ENCODE measurements at regions not wholly inside any gene's neighbourhood (a gene's known extent, or its start where the extent isn't known, plus 50 kb on each side); places are given as distances from the start of the nearest gene placed in this dataset.
A peak's percentile ranks its signal among the peaks of the same experiment; 100 is the strongest.

DNA sequence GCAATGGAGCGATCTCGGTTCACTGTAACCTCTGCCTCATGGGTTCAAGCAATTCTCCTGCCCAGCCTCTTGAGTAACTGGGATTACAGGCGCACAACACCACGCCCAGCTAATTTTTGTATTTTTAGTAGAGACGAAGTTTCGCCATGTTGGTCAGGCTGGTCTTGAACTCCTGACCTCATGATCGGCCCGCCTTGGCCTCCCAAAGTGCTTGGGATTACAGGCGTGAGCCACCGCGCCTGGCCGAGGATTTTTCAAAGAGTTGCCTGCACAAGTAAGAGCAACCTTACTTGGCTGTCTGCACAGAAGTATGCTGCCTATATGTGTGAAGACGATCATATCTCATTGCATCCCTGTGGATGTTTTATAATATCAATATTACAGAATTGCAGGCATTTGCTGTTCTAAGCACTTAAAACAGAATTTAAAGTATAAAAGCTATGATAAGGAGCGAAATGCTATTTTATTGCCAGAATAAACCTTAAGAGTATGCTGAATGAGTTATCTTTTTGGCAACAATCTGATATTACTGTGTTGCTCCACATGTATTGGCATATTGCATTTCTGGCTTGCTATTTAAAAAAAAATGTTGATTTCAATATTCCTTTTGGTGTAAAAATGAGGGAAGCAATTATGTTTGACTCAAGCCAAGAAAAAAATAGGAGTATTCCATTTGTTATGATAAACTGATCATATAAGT is 379.4 kb upstream of the SEMA3D start:
- H3K4me3 ChIP-seq (ENCODE audit: low read depth, low read length), result no peak overlapping the region
- TF ChIP-seq, protein P1, sequence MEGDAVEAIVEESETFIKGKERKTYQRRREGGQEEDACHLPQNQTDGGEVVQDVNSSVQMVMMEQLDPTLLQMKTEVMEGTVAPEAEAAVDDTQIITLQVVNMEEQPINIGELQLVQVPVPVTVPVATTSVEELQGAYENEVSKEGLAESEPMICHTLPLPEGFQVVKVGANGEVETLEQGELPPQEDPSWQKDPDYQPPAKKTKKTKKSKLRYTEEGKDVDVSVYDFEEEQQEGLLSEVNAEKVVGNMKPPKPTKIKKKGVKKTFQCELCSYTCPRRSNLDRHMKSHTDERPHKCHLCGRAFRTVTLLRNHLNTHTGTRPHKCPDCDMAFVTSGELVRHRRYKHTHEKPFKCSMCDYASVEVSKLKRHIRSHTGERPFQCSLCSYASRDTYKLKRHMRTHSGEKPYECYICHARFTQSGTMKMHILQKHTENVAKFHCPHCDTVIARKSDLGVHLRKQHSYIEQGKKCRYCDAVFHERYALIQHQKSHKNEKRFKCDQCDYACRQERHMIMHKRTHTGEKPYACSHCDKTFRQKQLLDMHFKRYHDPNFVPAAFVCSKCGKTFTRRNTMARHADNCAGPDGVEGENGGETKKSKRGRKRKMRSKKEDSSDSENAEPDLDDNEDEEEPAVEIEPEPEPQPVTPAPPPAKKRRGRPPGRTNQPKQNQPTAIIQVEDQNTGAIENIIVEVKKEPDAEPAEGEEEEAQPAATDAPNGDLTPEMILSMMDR (conservative IDR thresholded peaks at IDR 0.05; ENCODE audit: low read depth, low read length), result no peak
- DNase-seq (ENCODE audit: low read depth), result no peak

DNA sequence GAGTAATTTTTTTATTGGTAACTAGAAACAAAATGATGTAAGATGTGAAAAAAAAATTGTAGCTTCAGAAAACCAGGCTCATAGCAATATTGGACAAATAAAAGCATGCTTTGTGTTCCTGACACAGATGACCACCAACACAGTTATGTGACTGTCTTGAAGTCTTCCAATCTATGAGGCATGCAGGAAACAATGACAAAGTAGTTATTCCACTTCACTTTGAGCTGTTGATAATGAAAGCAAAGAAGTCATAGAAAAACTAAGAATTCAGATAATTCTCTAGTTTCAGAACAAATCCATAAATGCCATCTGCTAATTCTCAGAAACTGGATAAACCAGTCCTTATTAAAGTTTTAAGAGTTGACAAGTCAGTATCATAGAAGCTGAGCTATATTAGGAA is 378.4 kb upstream of the SEMA3D start:
- TF ChIP-seq, protein P1 (conservative IDR thresholded peaks at IDR 0.05; ENCODE audit: low read depth, low read length), result no peak
- no peak overlapping the region for H3K4me3 ChIP-seq (ENCODE audit: low read depth, low read length)
- DNase-seq (ENCODE audit: low read depth), result no peak

DNA sequence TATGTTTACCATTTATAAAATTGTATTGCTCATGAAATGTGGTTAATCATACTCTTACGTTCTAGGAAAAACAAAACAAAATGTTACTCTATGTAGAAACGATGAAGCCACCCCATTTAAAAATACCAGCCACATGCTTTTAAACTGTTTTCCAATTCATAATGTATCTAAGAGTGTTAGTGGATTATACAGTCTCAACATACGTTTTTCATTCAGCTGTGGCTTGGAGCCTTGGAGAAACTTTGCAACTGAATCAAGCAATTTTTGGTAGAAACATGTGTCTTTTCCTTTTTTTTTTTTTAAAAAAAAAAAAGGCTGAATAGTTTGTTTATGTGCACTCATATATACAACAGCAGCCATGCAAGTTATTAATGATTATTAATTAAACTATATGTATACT is 378.0 kb upstream of the SEMA3D start:
- TF ChIP-seq, protein P1 (conservative IDR thresholded peaks at IDR 0.05; ENCODE audit: low read depth, low read length), result no peak

DNA sequence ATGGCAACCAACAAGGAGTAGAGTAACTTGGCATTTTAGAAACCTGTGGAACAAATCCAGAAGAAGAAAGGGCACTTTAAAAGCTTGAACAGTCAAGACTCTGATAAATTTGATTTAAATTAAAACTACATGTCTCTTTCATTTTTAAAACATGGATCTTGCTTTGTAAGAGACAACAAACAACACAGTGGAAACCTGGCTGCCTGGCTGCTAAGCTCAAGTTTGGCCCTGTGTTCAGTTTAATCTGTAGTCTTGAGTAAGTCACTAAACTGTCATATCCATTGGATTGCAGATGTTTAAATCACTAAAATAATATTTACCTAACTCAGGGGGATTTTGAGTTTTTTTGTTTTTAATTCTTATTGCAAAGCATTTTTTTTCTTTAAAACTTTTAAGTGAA is 374.9 kb upstream of the SEMA3D start:
- H3K4me3 ChIP-seq (ENCODE audit: low read depth, low read length), result no peak overlapping the region
- TF ChIP-seq, protein P1 (conservative IDR thresholded peaks at IDR 0.05; ENCODE audit: low read depth, low read length), result no peak
- no peak for DNase-seq (ENCODE audit: low read depth)

More for the DNA sequence above, 378.0 kb upstream of the SEMA3D start:
- DNase-seq (ENCODE audit: low read depth), result no peak
- H3K4me3 ChIP-seq (ENCODE audit: low read depth, low read length), result no peak overlapping the region

DNA sequence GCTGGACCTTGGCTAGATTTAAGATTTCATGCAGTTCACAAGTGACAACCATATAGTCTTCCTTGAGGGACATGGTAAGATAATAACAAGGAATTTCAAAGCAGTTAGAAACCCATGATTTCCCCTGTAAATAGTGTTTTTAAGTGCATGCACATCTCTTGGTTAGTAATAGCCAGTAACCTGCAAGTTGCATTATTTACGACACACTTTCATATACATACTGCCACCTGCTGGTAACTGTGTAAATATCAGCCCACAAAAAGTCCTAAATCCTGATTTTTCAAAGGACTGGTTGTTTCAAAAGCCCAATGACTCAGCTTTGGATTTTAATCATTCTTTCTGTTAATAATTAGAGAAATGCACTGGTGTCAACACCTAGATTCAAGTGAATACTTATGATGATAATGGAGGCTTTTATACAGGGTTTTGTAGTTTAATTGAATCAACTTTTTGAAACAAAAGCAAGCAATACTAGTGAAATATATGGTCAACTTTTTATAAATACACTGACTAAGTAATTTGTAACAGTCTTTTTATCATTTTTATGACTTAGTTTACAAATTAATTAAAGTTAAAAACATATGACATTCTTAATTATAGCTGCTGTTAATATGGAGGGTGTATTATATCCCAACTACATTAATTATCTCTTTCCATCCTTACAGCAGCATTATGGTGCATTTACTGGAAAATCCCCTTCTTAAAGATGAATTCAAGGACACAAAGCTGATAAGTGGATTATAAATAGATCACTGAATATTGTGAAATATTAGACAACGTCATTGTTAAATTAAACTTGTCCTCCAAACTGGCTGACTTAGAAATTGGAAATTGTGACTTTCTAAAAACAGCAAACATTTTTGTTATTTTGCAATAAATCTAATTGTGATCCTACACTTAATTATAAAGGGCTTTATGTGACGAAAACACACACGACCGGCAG is 367.7 kb upstream of the SEMA3D start:
- DNase-seq (ENCODE audit: low read depth), result peak; percentile 92
- H3K4me3 ChIP-seq (ENCODE audit: low read depth, low read length), result no peak overlapping the region
- TF ChIP-seq, protein P1 (conservative IDR thresholded peaks at IDR 0.05; ENCODE audit: low read depth, low read length), result peak; percentile 72

DNA sequence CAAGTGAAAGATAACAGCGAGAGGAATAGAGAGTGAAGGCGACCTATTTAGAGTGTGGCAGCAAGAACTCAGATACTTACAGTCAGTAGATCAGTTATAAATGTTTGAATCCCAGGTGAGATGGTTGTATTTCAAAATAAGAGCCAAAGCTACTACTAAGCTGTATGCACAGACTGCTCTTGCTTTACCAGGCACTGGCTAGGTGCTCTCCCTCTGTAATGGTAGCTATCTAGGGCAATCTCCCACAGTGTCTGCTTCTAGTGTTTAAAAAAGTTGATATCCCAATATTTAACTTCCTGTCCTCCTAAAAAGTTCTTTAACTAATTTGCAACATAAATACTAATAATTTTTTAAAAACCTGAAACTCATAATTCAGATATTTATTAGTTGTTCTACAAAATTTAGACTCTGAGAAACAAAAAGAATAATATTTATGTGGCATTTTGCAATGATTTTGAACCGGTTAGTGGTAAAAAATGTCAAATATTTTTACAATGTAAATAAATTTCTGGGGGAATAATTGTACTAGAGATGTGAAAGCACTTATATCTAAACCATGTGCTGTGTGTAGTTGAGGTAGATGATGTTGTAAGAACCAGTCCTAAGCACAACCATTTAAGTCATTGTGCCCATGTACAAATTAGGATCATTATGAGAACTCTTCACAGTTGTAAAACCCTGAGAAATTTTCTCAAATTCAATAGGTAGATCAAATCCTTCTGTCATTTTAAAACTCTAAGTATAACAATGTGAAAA is 349.3 kb upstream of the SEMA3D start:
- no peak overlapping the region for H3K4me3 ChIP-seq (ENCODE audit: low read depth, low read length)
- TF ChIP-seq, protein P1 (conservative IDR thresholded peaks at IDR 0.05; ENCODE audit: low read depth, low read length), result no peak
- no peak for DNase-seq (ENCODE audit: low read depth)

Measured in epithelial cell of proximal tubule (primary cell).